ENCODE measurements at regions not wholly inside any gene's neighbourhood (a gene's known extent, or its start where the extent isn't known, plus 50 kb on each side); places are given as distances from the start of the nearest gene placed in this dataset.

- TF ChIP-seq MXI1 (IDR thresholded peaks at IDR 0.05; ENCODE audit: low read depth, low read length) (no peak), CTCF (IDR thresholded peaks at IDR 0.05) (no peak)
Observed at GRCh38 chr11:32317643-32318042, 117.7 kb downstream of the WT1 start.
